ENCODE measurements at regions not wholly inside any gene's neighbourhood (a gene's known extent, or its start where the extent isn't known, plus 50 kb on each side); places are given as distances from the start of the nearest gene placed in this dataset.

DNA sequence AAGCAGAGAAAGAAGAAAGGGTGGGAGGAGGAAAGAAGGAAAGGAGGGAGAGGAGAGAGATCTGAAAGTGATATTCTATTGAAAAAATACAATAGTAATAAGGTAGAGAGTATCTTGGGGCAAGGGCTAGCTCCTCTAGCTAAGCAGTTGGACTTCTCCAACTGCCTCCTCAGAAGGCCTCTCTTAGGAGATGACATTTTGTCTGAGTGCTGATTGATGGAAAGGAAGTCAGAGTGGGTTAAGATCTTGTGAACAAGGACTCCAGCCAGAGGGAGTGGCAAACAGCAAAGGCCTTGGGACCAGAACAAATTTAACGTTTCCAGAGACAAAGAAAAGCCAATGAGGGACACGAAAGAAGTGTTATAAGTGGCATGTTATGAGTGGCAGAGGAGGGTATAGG lies 111.8 kb upstream of the TNFAIP3 start:
- Mint-ChIP-seq H3K27ac (ENCODE audit: unreplicated experiment) (no peak overlapping the region), H3K9me3 (ENCODE audit: unreplicated experiment) (no peaks in the 10 kb centered on the region), H3K4me3 (ENCODE audit: unreplicated experiment) (no peak overlapping the region), H3K27me3 (ENCODE audit: unreplicated experiment) (peaks cover 6% of the 10 kb centered on the region), H3K4me1 (ENCODE audit: unreplicated experiment) (peaks cover 5% of the 10 kb centered on the region), H3K36me3 (ENCODE audit: low read depth, unreplicated experiment) (no peaks in the 10 kb centered on the region)
- no peak for DNase-seq (ENCODE audit: low spot score)
- TF ChIP-seq, protein P1, sequence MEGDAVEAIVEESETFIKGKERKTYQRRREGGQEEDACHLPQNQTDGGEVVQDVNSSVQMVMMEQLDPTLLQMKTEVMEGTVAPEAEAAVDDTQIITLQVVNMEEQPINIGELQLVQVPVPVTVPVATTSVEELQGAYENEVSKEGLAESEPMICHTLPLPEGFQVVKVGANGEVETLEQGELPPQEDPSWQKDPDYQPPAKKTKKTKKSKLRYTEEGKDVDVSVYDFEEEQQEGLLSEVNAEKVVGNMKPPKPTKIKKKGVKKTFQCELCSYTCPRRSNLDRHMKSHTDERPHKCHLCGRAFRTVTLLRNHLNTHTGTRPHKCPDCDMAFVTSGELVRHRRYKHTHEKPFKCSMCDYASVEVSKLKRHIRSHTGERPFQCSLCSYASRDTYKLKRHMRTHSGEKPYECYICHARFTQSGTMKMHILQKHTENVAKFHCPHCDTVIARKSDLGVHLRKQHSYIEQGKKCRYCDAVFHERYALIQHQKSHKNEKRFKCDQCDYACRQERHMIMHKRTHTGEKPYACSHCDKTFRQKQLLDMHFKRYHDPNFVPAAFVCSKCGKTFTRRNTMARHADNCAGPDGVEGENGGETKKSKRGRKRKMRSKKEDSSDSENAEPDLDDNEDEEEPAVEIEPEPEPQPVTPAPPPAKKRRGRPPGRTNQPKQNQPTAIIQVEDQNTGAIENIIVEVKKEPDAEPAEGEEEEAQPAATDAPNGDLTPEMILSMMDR (IDR thresholded peaks at IDR 0.05; ENCODE audit: unreplicated experiment), result no peak

DNA sequence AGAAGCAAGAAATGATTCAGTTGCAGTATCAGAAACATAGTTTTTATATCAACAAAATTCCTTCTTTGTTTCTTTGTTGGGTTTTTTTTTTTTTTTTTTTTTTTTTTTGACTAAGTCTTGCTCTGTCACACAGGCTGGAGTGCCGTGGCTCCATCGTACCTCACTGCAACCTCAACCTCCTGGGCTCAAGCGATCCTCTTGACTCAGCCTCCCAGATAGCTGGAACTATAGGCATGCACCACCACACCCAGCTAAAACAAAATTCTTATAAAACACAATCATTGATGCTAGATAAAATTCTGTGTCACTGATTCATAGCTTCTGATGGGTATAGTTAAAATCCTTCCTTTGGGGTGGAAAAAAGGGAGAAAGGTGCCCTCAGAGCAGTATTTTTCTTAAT lies 110.3 kb upstream of the TNFAIP3 start:
- peaks cover 6% of the 10 kb centered on the region for H3K27me3 Mint-ChIP-seq (ENCODE audit: unreplicated experiment)

DNA sequence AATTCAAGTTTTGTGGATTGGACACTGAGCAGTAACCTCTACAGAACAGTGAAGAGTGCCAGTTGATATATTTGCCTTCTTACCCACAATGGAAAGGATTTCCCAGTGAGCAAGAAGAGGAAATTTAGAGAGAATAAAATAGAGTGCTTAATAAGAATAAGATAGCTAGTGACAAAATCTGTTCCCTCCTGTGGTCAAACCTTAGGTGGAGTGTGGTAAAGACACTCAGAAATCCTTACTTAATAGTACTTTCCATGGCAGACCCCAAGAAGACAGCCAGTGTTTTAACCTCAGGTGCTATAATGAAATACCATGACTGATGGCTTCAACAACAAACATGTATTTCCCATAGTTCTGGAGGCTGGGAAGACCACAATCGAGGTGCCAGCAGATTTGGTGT lies 108.4 kb upstream of the TNFAIP3 start:
- Mint-ChIP-seq H3K36me3 (ENCODE audit: low read depth, unreplicated experiment) (no peaks in the 10 kb centered on the region), H3K9me3 (ENCODE audit: unreplicated experiment) (no peaks in the 10 kb centered on the region), H3K4me1 (ENCODE audit: unreplicated experiment) (no peaks in the 10 kb centered on the region), H3K27me3 (ENCODE audit: unreplicated experiment) (peaks cover 6% of the 10 kb centered on the region), H3K4me3 (ENCODE audit: unreplicated experiment) (no peak overlapping the region), H3K27ac (ENCODE audit: unreplicated experiment) (no peak overlapping the region)
- TF ChIP-seq, protein P1 (IDR thresholded peaks at IDR 0.05; ENCODE audit: unreplicated experiment), result no peak
- no peak for DNase-seq (ENCODE audit: low spot score)

More for the DNA sequence above, 110.3 kb upstream of the TNFAIP3 start:
- H3K9me3 Mint-ChIP-seq (ENCODE audit: unreplicated experiment), result no peaks in the 10 kb centered on the region
- H3K4me1 Mint-ChIP-seq (ENCODE audit: unreplicated experiment), result peaks cover 4% of the 10 kb centered on the region
- no peak for DNase-seq (ENCODE audit: low spot score)
- H3K4me3 Mint-ChIP-seq (ENCODE audit: unreplicated experiment), result no peak overlapping the region
- H3K36me3 Mint-ChIP-seq (ENCODE audit: low read depth, unreplicated experiment), result no peaks in the 10 kb centered on the region
- TF ChIP-seq, protein P1 (IDR thresholded peaks at IDR 0.05; ENCODE audit: unreplicated experiment), result no peak
- H3K27ac Mint-ChIP-seq (ENCODE audit: unreplicated experiment), result no peak overlapping the region

DNA sequence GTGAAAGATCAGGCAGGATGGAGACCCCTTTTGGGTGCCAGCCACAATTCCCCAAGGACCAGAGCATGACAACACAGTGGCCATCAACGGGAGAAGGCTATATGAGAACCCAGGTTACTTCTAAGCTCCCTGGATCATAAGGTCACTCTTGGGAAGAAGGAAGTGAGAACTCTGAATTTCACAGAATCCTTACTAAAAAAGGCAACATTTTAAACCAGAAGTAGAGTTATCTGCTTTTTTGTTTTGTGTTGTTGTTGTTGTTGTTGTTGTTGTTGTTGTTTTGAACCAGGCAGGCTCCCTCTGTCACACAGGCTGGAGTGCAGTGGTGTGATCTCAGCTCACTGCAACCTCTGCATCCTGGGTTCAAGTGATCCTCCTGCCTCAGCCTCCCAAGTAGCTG lies 107.4 kb upstream of the TNFAIP3 start:
- Mint-ChIP-seq H3K36me3 (ENCODE audit: low read depth, unreplicated experiment) (no peaks in the 10 kb centered on the region), H3K4me1 (ENCODE audit: unreplicated experiment) (no peaks in the 10 kb centered on the region), H3K27ac (ENCODE audit: unreplicated experiment) (no peak overlapping the region), H3K4me3 (ENCODE audit: unreplicated experiment) (no peak overlapping the region), H3K9me3 (ENCODE audit: unreplicated experiment) (no peaks in the 10 kb centered on the region), H3K27me3 (ENCODE audit: unreplicated experiment) (peaks cover 4% of the 10 kb centered on the region)
- TF ChIP-seq, protein P1 (IDR thresholded peaks at IDR 0.05; ENCODE audit: unreplicated experiment), result no peak
- no peak for DNase-seq (ENCODE audit: low spot score)

DNA sequence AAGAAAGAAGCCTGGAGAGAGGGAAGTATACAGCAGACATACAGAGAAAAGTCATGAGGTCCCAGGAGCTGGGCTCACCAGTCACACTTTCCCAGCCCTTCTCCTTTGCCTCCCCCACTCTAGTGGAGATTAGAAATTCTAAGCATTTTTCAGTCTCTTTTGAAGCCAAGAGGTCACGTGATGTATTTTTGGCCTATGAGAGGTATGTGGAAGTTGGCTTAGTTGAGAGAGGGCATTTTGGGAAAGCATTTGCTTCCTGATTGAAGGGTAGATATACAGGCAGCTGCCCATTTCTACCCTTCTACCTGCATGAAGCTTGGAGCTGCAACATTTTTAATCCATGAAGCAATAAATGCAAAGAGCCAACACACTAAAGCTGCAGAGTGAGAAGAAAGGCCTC lies 106.0 kb upstream of the TNFAIP3 start:
- no peaks in the 10 kb centered on the region for H3K36me3 Mint-ChIP-seq (ENCODE audit: low read depth, unreplicated experiment)
- TF ChIP-seq, protein P1 (IDR thresholded peaks at IDR 0.05; ENCODE audit: unreplicated experiment), result no peak
- H3K4me1 Mint-ChIP-seq (ENCODE audit: unreplicated experiment), result no peaks in the 10 kb centered on the region
- peaks cover 3% of the 10 kb centered on the region for H3K27me3 Mint-ChIP-seq (ENCODE audit: unreplicated experiment)
- no peak overlapping the region for H3K4me3 Mint-ChIP-seq (ENCODE audit: unreplicated experiment)
- no peak for DNase-seq (ENCODE audit: low spot score)
- H3K9me3 Mint-ChIP-seq (ENCODE audit: unreplicated experiment), result no peaks in the 10 kb centered on the region
- H3K27ac Mint-ChIP-seq (ENCODE audit: unreplicated experiment), result no peak overlapping the region

Data from endothelial cell (in vitro differentiated cells).